ENCODE measurements at regions not wholly inside any gene's neighbourhood (a gene's known extent, or its start where the extent isn't known, plus 50 kb on each side); places are given as distances from the start of the nearest gene placed in this dataset.
A peak's percentile ranks its signal among the peaks of the same experiment; 100 is the strongest.

- Histone ChIP-seq H3K36me3 (ENCODE audit: insufficient read depth) (no peaks in the 10 kb centered on the region), H3K27ac (no peak overlapping the region), H3K4me3 (IDR thresholded peaks at IDR 0.05; ENCODE audit: insufficient read depth, low read depth, low read length) (no peak overlapping the region), H3K79me2 (ENCODE audit: insufficient read depth, low read depth) (no peaks in the 10 kb centered on the region), H3K4me2 (no peak overlapping the region), H3K27me3 (ENCODE audit: insufficient read depth, low read depth) (no peaks in the 10 kb centered on the region), H2AFZ (ENCODE audit: low read depth) (no peak overlapping the region), H3K9ac (no peak overlapping the region), H4K20me1 (ENCODE audit: insufficient read depth) (no peaks in the 10 kb centered on the region), H3K4me1 (ENCODE audit: low read depth, poor library complexity, severe bottlenecking) (no peaks in the 10 kb centered on the region)
- peak; percentile 28; the same call in 1 of the 2 replicates for TF ChIP-seq CTCF (conservative IDR thresholded peaks at IDR 0.05; ENCODE audit: low read depth, low read length)
Observed at GRCh38 chr5:29697785-29698414, 1495.6 kb upstream of the CDH6 start.

GRCh38 chr5:29697278-29697677, 1496.2 kb upstream of the CDH6 start:
- no peak overlapping the region for H2AFZ ChIP-seq (ENCODE audit: low read depth)
- no peaks in the 10 kb centered on the region for H3K27me3 ChIP-seq (ENCODE audit: insufficient read depth, low read depth)

GRCh38 chr5:29672678-29673077, 1520.8 kb upstream of the CDH6 start:
- Histone ChIP-seq H3K4me3 (IDR thresholded peaks at IDR 0.05; ENCODE audit: insufficient read depth, low read depth, low read length) (no peak overlapping the region), H3K4me2 (no peak overlapping the region), H4K20me1 (ENCODE audit: insufficient read depth) (no peaks in the 10 kb centered on the region), H3K9ac (no peak overlapping the region), H2AFZ (ENCODE audit: low read depth) (no peak overlapping the region), H3K4me1 (ENCODE audit: low read depth, poor library complexity, severe bottlenecking) (no peaks in the 10 kb centered on the region), H3K36me3 (ENCODE audit: insufficient read depth) (no peaks in the 10 kb centered on the region), H3K79me2 (ENCODE audit: insufficient read depth, low read depth) (no peaks in the 10 kb centered on the region), H3K27me3 (ENCODE audit: insufficient read depth, low read depth) (no peaks in the 10 kb centered on the region), H3K27ac (no peak overlapping the region)
- TF ChIP-seq CTCF (conservative IDR thresholded peaks at IDR 0.05; ENCODE audit: low read depth, low read length): no peak

More at GRCh38 chr5:29697278-29697677, 1496.2 kb upstream of the CDH6 start:
- no peaks in the 10 kb centered on the region for H3K79me2 ChIP-seq (ENCODE audit: insufficient read depth, low read depth)
- no peaks in the 10 kb centered on the region for H4K20me1 ChIP-seq (ENCODE audit: insufficient read depth)
- H3K36me3 ChIP-seq (ENCODE audit: insufficient read depth): no peaks in the 10 kb centered on the region
- no peak overlapping the region for H3K4me3 ChIP-seq (IDR thresholded peaks at IDR 0.05; ENCODE audit: insufficient read depth, low read depth, low read length)
- no peak overlapping the region for H3K9ac ChIP-seq
- H3K27ac ChIP-seq: no peak overlapping the region
- H3K4me2 ChIP-seq: no peak overlapping the region
- H3K4me1 ChIP-seq (ENCODE audit: low read depth, poor library complexity, severe bottlenecking): no peaks in the 10 kb centered on the region
- no peak for TF ChIP-seq CTCF (conservative IDR thresholded peaks at IDR 0.05; ENCODE audit: low read depth, low read length)

- H3K9ac ChIP-seq: no peak overlapping the region
- H3K4me2 ChIP-seq: no peak overlapping the region
- no peak overlapping the region for H3K27ac ChIP-seq
- no peaks in the 10 kb centered on the region for H3K4me1 ChIP-seq (ENCODE audit: low read depth, poor library complexity, severe bottlenecking)
- no peak overlapping the region for H2AFZ ChIP-seq (ENCODE audit: low read depth)
- TF ChIP-seq CTCF (conservative IDR thresholded peaks at IDR 0.05; ENCODE audit: low read depth, low read length): no peak
- no peaks in the 10 kb centered on the region for H4K20me1 ChIP-seq (ENCODE audit: insufficient read depth)
- H3K79me2 ChIP-seq (ENCODE audit: insufficient read depth, low read depth): no peaks in the 10 kb centered on the region
- H3K4me3 ChIP-seq (IDR thresholded peaks at IDR 0.05; ENCODE audit: insufficient read depth, low read depth, low read length): no peak overlapping the region
- H3K36me3 ChIP-seq (ENCODE audit: insufficient read depth): no peaks in the 10 kb centered on the region
- no peaks in the 10 kb centered on the region for H3K27me3 ChIP-seq (ENCODE audit: insufficient read depth, low read depth)
Observed at GRCh38 chr5:29662876-29663275, 1530.6 kb upstream of the CDH6 start.
